Stimulated activated naive CD4-positive, alpha-beta T cell (primary cell): ENCODE measurements at regions not wholly inside any gene's neighbourhood (a gene's known extent, or its start where the extent isn't known, plus 50 kb on each side); places are given as distances from the start of the nearest gene placed in this dataset.
"Not testable (repeated sequence)": the region's sequence is repeated elsewhere in the genome, so short reads cannot be mapped to it uniquely, and the experiment has no call there.

ENCODE experiments used
- DNase-seq, 6 experiments: peaks; one replicate each; lab custom pipeline; 2025; lab: John Stamatoyannopoulos, UW

DNA sequence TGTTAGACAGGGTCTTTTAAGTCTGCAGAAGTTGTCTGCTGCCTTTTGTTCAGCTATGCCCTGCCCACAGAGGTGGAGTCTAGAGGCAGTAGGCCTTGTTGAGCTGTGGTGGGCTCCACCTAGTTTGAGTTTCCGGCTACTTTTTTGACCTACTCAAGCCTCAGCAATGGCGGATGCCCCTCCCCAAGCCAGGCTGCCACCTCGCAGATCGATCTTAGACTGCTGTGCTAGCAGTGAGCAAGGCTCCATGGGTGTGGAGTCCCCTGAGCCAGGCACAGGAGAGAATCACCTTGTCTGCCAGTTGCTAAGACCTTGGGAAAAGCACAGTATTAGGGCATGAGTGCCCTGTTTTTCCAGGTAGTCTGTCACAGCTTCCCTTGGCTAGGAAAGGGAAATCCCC, 664.6 kb upstream of the DPPA4 start:
- not testable (repeated sequence) for DNase-seq

DNA sequence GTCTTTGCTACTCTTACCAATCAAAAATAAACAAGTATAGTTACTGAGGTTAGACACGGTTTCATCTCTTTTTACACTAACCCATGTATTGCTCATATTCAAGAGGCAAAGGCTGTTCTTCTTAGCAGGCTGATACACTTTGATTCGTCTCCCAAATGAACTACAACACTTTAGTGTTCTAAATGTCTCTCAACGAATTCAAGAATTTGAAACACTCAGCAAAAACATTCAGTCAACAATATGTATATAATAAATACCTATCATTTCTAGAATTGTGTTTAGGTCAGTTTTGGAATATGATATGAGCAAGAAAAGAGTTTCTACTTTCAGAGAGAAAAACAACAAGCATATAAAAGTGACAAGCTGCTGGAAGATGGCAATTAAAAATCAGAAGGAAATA, 669.6 kb upstream of the DPPA4 start:
- DNase-seq, result no peak

DNA sequence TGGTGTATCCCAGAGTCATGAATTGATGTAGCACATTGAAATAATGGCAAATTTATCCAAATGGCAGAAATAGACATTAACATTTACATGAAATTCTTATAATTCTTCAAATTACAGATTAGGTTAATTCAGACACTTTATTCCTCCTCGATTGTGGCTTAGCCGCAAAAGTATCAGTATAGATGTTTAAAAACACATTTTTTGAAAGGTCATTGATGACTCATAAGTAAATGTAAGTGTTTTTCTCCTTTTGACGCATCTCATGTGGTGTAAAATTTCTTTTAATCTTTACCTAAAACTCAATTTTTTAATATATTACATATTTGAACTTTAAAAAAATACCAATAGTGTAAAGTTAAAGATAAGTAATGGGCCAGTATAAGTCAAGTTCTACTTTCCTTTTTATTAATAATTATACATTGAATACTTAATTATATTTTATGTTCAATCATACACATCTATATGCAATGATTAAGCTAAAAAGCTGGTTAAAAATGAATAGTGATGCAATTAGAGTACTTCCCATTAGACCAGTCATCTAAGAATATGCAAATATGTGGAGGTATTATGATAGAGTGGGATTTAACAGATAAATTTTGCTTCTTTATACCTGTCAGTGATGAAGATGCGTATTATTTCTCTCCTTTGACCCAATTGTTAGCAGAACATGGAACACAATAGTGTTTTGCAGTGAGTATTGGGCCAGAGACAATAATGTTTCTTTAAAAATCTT, 678.1 kb upstream of the DPPA4 start:
- no peak for DNase-seq

DNA sequence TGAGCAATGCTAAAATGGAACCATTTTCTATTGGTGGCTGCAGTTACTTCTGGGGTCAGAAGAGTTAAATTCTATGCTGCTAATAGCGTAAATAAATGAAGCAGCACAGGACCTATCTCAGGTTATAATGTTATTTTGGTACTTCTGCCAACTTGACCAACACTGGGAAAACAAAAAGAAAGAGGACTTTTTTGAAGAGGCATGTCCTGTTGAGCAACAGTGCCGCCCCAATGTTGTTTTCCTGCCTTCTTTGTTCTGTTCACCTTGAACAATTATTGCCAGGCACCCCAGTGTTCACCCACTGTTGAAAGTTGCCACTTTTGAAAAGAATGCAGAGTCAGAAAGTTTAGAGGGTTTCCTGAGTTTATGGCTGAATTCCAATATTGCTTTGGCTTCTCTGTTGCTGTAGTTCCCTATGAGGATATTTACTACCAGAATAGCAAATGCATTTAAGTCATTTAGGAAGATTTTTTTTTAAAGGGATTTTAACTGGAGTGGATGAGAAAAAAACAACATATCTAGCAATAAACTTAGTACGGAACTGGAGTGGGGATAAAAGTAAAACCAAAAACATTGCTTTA, 679.0 kb upstream of the DPPA4 start:
- DNase-seq, result peak in 1 of 6 experiments; percentile 1

DNA sequence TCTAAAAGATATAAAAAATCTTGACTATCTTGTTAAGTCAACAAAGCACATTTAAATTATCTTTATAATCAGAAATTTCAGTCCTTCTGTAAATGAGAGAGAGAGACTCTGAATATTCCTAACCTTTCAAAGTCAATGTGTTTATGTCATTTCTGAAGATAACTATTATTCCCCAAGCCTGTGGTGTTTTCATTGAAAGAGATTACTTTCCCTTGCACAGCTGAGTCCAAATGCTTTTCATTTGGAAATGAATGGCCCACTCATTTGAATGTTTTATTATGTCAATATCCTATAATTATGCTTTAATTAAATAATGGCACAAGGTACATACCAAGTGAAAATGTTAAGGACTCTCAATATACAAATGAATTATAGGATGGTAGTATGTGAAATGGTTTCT, 680.0 kb upstream of the DPPA4 start:
- no peak for DNase-seq

DNA sequence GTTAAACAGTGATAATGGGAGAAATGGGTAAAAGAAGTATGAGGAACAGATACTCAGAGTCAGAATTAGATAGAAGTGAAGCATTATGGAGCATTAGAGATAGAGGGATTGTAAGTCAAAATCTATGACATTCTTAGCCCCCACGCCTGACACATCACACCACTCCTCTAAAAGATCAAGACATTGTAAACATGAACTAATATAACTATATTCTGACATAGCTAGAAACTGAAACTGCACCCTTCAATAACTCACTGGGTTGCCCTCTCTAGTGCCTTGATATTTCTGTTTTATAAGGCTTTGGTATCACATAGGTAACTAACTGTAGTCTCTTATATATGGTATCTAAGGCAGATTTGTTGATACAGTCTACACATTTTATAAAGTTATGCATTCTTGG, 684.3 kb upstream of the DPPA4 start:
- no peak for DNase-seq

DNA sequence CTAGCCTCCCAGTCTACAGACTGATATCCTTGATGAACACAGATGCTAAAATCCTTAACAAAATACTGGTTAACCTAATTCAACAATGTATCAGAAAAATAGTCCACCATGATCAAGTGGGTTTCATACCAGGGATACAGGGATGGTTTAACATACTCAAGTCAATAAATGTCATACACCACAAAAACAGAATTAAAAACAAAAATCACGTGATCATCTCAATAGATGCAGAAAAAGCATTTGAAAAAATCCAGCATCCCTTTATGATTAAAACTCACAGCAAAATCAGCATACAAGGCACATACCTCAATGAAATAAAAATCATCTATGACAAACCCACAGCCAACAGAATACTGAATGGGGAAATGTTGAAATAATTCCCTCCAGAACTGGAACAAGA, 685.7 kb upstream of the DPPA4 start:
- DNase-seq, result not testable (repeated sequence)

DNA sequence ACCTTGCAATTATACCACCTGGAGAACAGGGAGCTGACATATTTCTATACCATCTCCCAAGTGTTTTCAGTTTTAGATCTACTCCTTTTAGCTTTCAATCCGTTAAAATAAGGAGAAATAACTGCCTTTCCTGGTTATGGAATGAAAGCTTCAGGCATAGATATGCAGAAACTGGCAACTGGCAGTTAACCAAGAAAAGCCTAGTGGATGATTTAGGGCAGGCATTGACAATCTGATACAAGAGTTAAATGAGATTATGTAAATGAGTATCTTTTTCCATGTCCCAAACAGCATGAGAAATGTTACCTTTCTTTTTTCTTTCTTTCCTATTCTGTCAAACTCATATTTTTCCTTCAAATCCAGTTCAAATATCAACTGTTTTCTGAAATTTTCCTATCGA, 689.1 kb upstream of the DPPA4 start:
- DNase-seq, result no peak

DNA sequence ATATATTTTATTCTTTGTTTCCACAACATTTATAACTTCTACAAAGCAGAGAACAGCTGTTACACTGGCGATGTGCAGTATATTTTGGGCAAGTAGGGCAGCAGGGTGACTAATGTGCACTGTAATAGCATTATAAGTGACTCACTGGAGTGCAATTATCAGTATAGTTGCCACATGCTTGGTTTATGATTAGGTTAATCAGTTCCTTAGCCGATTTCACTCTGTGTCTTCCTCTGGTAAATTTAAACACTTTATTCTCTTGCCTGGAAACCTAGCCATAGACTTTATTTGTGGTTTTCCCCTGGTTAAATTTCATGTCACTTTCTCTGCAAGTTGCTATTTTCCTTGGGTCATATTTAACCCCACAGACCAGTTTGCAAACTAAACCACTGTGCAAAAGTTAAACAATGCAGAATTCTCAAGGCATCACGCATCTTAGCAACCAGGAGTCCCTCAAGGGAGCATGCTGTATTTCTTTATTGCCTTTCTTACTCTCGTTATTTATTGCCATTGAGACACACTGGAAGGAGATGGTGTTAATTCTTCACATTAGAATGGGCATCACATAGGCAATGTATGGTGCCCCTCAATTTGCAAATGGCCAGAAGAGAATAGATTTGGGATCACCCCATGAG, 690.2 kb upstream of the DPPA4 start:
- no peak for DNase-seq

DNA sequence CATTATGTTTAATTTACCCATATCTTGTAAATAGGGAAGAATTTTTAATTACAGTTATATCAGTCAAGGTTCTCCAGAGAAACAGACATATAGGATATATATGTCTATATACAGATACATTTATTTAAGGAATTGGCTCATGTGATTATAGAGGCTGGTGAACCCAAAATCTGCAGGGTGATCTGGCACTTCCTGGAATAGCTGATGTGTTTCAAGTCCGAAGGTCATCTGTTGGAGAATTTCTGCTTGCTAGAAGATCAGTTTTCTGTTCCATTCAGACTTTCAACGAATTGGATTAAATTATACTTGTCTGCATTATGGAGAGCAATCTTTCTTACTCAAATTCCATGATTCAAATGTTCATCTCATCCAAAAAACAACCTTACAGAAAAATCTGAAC, 694.6 kb upstream of the DPPA4 start:
- no peak for DNase-seq

DNA sequence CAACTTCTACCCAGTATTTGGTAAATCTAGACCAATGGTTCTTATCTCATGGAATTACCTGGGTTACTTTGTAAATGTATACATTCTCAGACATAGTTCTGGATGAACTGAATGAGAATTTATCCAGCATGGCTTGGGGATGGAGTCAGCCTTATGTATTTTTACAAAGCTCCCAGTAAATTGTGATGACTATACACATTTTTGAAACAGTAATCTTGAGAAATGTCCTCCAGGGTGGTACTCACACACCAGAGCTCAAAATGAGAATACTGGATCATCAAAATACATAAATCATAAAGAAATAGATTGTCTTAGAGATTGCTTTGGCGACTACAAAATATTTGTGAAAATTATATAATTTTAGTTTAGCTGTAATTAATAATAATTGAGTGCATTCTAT, 722.1 kb upstream of the DPPA4 start:
- DNase-seq, result no peak

DNA sequence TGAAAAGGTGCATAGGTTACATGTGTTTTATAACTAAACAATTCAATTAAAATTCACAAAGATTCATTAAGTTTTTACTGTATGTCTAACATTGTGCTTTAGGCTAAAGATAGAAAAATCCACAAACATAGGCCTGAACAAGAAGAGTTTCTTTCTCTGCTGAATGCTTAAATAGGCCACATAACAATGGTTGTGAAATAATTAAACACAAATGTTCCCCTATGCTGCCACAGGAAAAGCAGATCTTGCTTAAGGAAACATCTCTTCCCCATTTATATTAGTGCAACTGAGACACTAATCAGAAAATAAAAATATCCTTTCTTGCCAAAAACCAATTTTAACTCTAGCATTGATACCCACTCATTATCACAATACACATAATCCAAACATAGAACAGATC, 725.4 kb upstream of the DPPA4 start:
- no peak for DNase-seq

DNA sequence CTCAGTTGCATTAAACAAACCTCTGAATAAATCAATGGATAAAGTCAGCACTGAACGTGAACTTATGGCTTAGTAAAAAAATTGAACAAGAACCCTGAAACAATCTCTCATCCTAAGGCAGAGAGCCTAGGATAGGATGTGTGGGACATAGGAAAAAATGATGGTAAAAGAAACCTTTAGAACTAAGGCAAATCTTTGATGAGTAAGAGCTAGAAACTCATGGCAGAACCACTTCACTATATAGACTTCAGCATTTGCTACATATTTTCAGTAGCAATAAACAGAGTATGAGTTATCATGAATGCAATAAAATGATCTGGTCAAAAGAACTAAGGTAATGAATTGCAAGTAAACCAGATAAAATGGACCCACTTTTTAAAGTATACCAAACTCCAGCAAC, 725.8 kb upstream of the DPPA4 start:
- no peak for DNase-seq

DNA sequence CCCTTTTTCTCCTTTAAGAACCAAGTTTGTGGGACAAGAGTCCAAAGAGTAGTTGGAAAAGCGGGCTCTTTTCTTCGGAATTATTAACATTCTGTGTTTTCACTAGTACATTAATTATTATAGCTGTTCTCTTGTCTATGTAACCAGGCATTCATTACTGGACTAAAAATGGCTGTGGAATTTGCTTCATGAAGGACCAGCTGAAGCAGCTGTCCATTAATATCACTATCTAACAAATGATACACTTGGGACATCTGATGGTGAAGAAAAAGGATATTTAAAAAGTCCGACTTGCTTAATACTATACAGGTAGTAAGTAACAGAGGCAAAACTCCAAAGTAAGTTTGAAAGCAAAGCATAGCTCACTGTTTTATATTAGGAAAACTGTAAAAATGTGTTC, 728.9 kb upstream of the DPPA4 start:
- DNase-seq, result no peak

DNA sequence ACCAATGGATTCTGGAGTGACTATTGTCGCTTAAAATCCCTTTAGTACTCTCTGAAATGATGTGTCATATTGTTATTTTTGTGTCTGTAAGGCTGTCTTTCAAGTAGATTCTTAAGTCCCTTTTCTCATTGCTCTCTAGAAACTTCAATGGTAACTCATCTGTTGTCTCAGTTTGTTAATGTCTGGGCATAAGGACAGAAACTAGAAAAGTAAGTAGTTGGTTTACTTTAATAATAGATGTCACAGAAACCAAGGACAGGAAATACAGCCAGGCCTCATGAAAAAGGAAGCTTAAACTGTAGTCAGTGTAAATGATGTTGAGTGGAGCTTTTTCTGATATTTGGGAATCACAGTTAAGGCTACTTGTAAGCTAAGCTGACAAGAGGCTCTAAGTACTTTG, 730.2 kb upstream of the DPPA4 start:
- no peak for DNase-seq

DNA sequence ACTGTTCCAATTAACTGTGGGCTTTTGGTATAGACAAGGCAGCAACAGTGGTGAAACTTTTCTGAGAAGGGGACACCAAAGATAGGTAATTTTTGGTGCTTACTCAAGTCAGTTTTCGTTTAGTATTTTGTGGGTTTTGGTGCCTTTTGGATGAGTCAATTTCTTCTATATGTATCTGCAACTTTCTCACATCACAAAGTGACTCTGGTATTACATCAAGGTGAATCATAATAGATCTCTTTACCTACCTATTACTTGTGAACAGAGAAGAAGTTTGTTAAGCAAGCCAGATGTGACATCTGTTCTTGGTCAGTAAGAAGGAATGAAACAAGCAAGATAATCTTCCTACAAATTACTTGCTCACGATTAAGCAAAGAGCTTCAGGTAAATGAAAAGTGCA, 732.4 kb upstream of the DPPA4 start:
- DNase-seq, result no peak

DNA sequence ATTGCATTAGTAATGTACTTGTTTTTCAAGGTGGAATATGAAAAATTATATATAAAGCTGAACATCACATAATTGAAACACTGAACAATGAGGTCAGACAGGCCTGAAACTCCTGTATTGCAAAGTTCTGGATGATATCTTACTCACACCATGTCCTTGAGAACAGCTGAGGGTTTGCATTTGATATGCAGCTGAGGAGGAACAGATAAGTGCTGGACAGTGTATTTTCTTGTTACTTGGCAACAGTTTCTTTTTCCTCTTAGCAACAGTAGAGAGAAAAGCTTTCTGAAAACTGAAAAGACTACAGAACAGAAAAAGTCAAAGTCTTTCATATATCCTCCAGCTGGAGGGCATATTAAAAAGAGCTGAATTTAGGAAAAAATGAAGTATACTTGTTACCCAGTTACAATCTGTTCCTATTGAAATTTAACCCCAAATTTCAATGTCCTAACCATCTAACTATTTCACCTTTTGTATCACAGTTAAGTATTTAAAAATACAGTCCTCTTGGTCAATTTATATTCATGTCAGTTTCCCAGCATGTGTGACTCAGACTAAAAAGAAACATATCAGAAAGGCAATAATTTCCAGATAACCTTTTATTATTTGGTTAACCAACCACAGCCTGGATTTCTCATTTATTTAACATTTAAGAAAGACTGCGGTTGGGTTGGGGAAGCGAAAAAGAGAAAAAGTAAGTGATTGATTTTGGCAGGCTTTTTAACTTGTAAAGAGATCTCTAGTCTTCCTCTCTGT, 733.0 kb upstream of the DPPA4 start:
- no peak for DNase-seq

DNA sequence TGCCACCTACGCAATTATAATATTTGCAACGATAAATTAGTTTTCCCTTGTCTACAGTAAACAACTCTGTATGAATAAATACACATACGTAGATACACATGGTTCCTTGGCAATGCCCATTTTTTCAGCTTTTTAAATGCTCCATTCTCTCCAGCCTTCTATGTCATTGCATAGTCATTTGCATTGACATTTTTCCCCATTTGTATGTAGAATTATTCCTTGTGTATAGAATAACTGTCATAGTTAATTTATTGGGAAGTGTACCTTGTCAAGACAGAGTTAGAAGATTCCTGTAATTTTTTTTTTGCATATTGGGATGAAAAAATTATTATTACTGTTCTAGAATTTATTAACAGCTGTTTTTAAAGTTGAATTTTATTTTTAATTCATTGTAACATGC, 736.7 kb upstream of the DPPA4 start:
- DNase-seq, result no peak

DNA sequence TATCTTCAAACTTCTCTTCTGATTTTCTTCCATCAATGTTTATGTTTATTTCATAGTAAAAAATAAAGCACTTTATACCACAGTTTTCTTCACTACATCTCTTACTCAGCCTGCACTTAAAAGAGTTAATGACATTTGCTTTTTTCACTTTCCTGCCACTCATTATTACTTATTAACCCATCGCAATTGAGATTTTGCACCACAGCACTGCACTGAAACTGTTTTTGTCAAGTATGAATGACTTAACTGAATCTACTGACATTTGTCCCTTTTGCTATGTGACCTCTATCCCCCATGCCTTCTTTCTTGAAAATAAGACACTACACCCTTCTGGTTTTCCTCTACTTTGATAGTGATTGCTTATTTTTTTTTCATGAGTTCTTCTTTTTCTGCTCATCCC, 739.7 kb upstream of the DPPA4 start:
- DNase-seq, result no peak

DNA sequence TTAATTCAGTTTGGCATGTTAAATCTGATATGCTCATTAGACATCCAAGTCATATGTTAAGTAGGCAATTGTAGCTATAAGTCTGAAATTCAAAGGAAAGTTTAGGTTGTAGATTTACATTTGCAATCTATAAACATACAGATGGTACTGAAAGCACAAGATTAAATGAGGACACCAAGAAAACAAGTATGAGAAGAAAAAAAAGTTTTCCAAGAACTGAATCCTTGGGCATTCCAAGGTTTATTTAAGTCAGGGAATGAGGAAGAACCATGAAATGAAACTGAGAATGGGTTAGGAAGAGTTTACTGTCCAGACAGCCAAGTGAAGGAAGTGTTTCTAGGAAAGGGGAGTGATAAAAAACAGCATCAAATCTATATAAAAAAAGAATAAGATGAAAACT, 756.1 kb upstream of the DPPA4 start:
- no peak for DNase-seq

DNA sequence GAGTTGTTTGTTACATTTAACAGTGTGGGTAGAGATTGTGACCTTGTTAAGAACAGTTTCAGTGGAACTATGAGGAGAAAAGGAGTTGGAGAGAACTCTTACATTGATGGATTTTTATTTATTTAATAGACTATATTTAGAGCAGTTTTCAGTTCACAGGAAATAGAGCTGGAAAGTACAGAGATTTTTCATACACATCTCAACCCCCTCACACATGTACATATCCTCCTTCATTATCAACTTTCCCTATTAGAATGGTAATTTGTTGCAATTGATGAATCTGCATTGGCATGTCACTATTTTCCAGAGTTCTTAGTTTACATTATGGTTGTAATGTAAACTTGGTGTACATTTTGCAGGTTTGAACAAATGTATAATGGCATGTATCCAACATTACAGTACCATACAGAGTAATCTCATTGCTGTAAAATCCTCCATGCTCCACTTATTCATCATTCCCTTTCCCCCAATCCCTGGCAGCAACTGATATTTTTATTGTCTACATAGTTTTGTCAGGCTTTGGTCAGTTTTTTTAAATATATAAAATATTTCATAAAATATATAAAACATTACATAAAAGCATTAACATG, 756.6 kb upstream of the DPPA4 start:
- no peak for DNase-seq

DNA sequence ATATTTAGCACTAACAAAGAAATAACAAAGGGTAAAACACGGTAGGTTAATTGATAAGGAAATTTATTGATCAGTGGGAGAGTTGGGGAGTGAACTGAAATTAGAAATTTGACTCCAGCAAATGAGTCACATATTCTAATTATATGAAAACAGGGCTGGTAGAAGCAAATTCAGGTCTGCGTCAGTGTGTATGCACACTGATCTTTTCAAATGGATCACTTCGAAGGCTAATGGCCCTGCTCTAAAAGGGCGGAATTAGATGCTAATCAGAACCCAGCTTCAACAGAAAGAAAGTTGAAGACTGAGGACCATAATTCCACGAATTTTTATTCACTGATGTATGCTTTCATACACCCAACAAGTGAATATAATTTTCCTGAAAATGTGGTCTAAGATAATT, 762.4 kb upstream of the DPPA4 start:
- DNase-seq, result no peak

DNA sequence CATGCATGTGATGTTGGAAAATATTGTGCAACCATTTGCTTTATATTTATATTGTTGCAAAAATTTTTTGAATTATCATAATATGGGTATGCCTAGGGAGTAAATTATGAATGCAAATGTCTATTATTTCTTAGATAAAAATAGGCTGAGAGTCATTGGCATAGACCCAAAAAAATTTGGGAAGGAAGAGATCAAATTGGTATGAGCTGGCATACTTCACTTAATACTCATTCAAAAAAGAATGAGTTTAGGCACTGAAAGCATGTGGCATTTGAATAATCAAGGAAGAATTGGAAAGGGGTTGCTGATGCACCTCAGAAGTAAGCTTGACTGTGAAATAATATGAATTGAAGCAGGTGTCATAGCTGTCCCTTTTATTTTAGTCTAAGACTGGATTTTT, 764.0 kb upstream of the DPPA4 start:
- DNase-seq, result no peak
